Upper lobe of left lung (tissue), 4 donors: ENCODE measurements at regions not wholly inside any gene's neighbourhood (a gene's known extent, or its start where the extent isn't known, plus 50 kb on each side); places are given as distances from the start of the nearest gene placed in this dataset.

Experiments
- EP300 ChIP-seq, 4 donors: sonication (generic); formaldehyde crosslinking; IDR thresholded peaks; one replicate each; pipeline ENCODE4 v1.5.1; 2017; ENCODE audit warnings: antibody characterized with exemption in 4 of 4, control low read depth in 2 of 4
- POLR2AphosphoS5 ChIP-seq, 2 donors: sonication (generic); formaldehyde crosslinking; IDR thresholded peaks; one replicate each; pipeline ENCODE4 v1.5.1; 2017; ENCODE audit warnings: antibody characterized with exemption in 2 of 2
- TF ChIP-seq, protein P1 (sequence below), 6 experiments: fragments of 450-650 bp in 4 of 6; fragments of 200-600 bp in 2 of 6; sonication (generic) in 2 of 6; IDR thresholded peaks; one replicate each; pipeline ENCODE4 v1.5.1; 2016 to 2019; ENCODE audit warnings: antibody characterized with exemption in 6 of 6

DNA sequence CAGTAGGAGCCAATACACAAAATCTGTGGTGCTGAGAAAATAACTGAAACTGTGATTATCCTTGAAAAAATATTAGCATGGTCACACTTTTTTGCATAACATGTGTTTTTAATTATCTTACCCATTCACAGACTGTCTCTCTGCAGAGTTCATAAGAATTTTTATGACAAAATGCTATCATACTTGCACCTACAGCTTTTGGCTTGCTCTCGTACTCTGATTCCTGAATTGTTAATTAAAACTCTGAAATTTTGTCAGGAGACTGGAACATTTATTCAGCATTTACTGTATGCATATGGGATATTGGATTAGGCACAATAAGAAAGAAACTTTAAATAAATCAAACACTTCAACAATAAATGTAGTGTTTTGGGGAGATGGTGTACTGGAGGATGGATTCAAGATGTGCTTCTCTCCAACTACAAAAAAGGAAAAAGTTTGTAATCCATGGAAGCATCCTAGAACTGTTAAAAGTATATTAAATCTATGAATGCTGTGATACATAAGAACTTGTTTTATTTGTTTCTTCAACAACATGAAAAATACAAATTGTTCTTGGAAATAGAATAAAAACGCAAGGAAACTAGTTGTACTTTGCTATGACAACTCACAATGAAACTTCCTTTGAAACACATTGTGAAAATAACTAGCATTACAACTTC lies 260.5 kb downstream of the SPATA18 start:
- TF ChIP-seq POLR2AphosphoS5 (IDR thresholded peaks at IDR 0.05) (no peak), EP300 (IDR thresholded peaks at IDR 0.05) (no peak)
- TF ChIP-seq, protein P1, sequence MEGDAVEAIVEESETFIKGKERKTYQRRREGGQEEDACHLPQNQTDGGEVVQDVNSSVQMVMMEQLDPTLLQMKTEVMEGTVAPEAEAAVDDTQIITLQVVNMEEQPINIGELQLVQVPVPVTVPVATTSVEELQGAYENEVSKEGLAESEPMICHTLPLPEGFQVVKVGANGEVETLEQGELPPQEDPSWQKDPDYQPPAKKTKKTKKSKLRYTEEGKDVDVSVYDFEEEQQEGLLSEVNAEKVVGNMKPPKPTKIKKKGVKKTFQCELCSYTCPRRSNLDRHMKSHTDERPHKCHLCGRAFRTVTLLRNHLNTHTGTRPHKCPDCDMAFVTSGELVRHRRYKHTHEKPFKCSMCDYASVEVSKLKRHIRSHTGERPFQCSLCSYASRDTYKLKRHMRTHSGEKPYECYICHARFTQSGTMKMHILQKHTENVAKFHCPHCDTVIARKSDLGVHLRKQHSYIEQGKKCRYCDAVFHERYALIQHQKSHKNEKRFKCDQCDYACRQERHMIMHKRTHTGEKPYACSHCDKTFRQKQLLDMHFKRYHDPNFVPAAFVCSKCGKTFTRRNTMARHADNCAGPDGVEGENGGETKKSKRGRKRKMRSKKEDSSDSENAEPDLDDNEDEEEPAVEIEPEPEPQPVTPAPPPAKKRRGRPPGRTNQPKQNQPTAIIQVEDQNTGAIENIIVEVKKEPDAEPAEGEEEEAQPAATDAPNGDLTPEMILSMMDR (IDR thresholded peaks at IDR 0.05) = no peak
